IMR-90 (cell line): ENCODE measurements at regions not wholly inside any gene's neighbourhood (a gene's known extent, or its start where the extent isn't known, plus 50 kb on each side); places are given as distances from the start of the nearest gene placed in this dataset.

Source experiments
- ATAC-seq: fragments of 200-7000 bp; cut with Tn5 transposase; 2 replicates; pipeline ENCODE4 v1.9.1; 2020; ENCODE audit warnings: low read depth, mild to moderate bottlenecking, moderate library complexity
- BruUV-seq: library from RNA; stranded (reverse); fragments of 400-500 nt; replicated peaks from 2 replicates; lab custom pipeline; 2021; lab: Mats Ljungman, UMichigan
- CTCF ChIA-PET: fragments of 300-600 bp; formaldehyde crosslinking; extraction: SDS; loops from one replicate; lab custom pipeline; 2021; ENCODE audit warnings: antibody characterized with exemption; lab: Yijun Ruan, JAX
- POLR2A ChIA-PET: fragments of 300-600 bp; sonication (Branson Sonifier 250); formaldehyde crosslinking; loops from one replicate; lab custom pipeline; 2022; ENCODE audit warnings: antibody characterized with exemption; ENCODE audit not compliant: unreplicated experiment; lab: Charles Lee
- DNase-seq: peaks from one replicate; pipeline ENCODE4 v3.0.0; 2013
- H2AFZ ChIP-seq: replicated peaks from 2 replicates; pipeline ENCODE3; 2013; ENCODE audit warnings: low read length, mild to moderate bottlenecking; ENCODE audit not compliant: poor library complexity
- H2AK5ac ChIP-seq: 2 replicates; pipeline ENCODE4 v1.6.1; 2013; ENCODE audit warnings: low read depth, low read length, inconsistent platforms
- H2AK9ac ChIP-seq: replicated peaks from 2 replicates; pipeline ENCODE3; 2013; ENCODE audit warnings: mild to moderate bottlenecking, low read depth, low read length, moderate library complexity; ENCODE audit not compliant: poor library complexity
- H2BK120ac ChIP-seq: 2 replicates; pipeline ENCODE4 v1.6.1; 2013; ENCODE audit warnings: low read depth, low read length, inconsistent platforms
- H2BK15ac ChIP-seq: 3 replicates; pipeline ENCODE4 v1.6.1; 2013; ENCODE audit warnings: low read depth, low read length, inconsistent platforms
- H2BK20ac ChIP-seq: 2 replicates; pipeline ENCODE4 v1.6.1; 2013; ENCODE audit warnings: low read depth, mild to moderate bottlenecking, inconsistent platforms, low read length, moderate library complexity
- H2BK5ac ChIP-seq: 2 replicates; pipeline ENCODE4 v1.6.1; 2013; ENCODE audit warnings: mild to moderate bottlenecking, low read depth, low read length, inconsistent platforms; ENCODE audit not compliant: poor library complexity, severe bottlenecking
- H3K14ac ChIP-seq: replicated peaks from 2 replicates; pipeline ENCODE4 v1.6.1; 2013; ENCODE audit warnings: low read depth, low read length, inconsistent platforms
- H3K18ac ChIP-seq: 2 replicates; pipeline ENCODE4 v1.6.1; 2013; ENCODE audit warnings: low read depth, low read length, control low read depth
- H3K23ac ChIP-seq: 2 replicates; pipeline ENCODE4 v1.6.1; 2013; ENCODE audit warnings: low read depth, low read length, inconsistent platforms
- H3K27ac ChIP-seq: 2 replicates; pipeline ENCODE4 v1.5.1; 2013; ENCODE audit warnings: mild to moderate bottlenecking, control low read depth, low read length; ENCODE audit not compliant: insufficient read depth
- H3K27me3 ChIP-seq: 2 replicates; pipeline ENCODE4 v1.6.1; 2013; ENCODE audit warnings: low read length; ENCODE audit not compliant: control insufficient read depth, insufficient read depth
- H3K36me3 ChIP-seq: 2 replicates; pipeline ENCODE4 v1.6.1; 2013; ENCODE audit warnings: low read length, mixed read lengths; ENCODE audit not compliant: control insufficient read depth, insufficient read depth
- H3K4ac ChIP-seq: 2 replicates; pipeline ENCODE4 v1.6.1; 2013; ENCODE audit warnings: low read depth, low read length, inconsistent platforms
- H3K4me1 ChIP-seq: 2 replicates; pipeline ENCODE4 v1.6.1; 2013; ENCODE audit warnings: low read length, mixed read lengths; ENCODE audit not compliant: control insufficient read depth, insufficient read depth
- H3K4me2 ChIP-seq: 2 replicates; pipeline ENCODE4 v1.6.1; 2013; ENCODE audit warnings: low read depth, mild to moderate bottlenecking, control low read depth, low read length, moderate library complexity
- H3K4me3 ChIP-seq: 2 replicates; pipeline ENCODE4 v1.5.1; 2013; ENCODE audit warnings: low read depth, mild to moderate bottlenecking, control low read depth, low read length, moderate library complexity; ENCODE audit not compliant: insufficient read depth
- H3K56ac ChIP-seq: 2 replicates; pipeline ENCODE4 v1.6.1; 2013; ENCODE audit warnings: low read length, inconsistent platforms; ENCODE audit not compliant: insufficient read depth; ENCODE audit errors: extremely low read depth
- H3K79me1 ChIP-seq, 2 experiments: 2 replicates each; pipeline ENCODE4 v1.6.1; 2013; ENCODE audit warnings: low read length in 2 of 2, inconsistent platforms in 1 of 2, low read depth in 1 of 2
- H3K9ac ChIP-seq: 2 replicates; pipeline ENCODE4 v1.6.1; 2013; ENCODE audit warnings: low read depth, low read length, control low read depth
- H3K9me1 ChIP-seq: 2 replicates; pipeline ENCODE4 v1.6.1; 2013; ENCODE audit warnings: low read length, inconsistent platforms; ENCODE audit not compliant: insufficient read depth
- H3K9me3 ChIP-seq: 2 replicates; pipeline ENCODE4 v1.6.1; 2013; ENCODE audit warnings: low read length; ENCODE audit not compliant: control insufficient read depth, insufficient read depth
- H4K20me1 ChIP-seq: 2 replicates; pipeline ENCODE4 v1.6.1; 2013; ENCODE audit warnings: low read length, inconsistent platforms; ENCODE audit not compliant: insufficient read depth
- H4K5ac ChIP-seq: 2 replicates; pipeline ENCODE4 v1.6.1; 2013; ENCODE audit warnings: mild to moderate bottlenecking, low read depth, low read length, control low read depth
- H4K8ac ChIP-seq, 2 experiments: 2 replicates each; pipeline ENCODE4 v1.6.1; 2013; ENCODE audit warnings: low read depth in 2 of 2, low read length in 2 of 2, control low read depth in 1 of 2, inconsistent platforms in 1 of 2
- H4K91ac ChIP-seq: 2 replicates; pipeline ENCODE4 v1.6.1; 2013; ENCODE audit warnings: low read depth, low read length, inconsistent platforms; ENCODE audit not compliant: insufficient read depth
- BHLHE40 ChIP-seq: fragments of 150-350 bp; IDR thresholded peaks from 2 replicates; pipeline ENCODE4 v1.6.1; 2016; ENCODE audit warnings: mild to moderate bottlenecking, low read depth, low read length
- CEBPB ChIP-seq: IDR thresholded peaks from 2 replicates; pipeline ENCODE4 v1.6.1; 2012; ENCODE audit warnings: low read depth, low read length, improper control_type of control experiment
- CHD1 ChIP-seq: IDR thresholded peaks from 2 replicates; pipeline ENCODE4 v1.6.1; 2012; ENCODE audit warnings: low read depth, low read length, improper control_type of control experiment
- ELK1 ChIP-seq: fragments of 150-350 bp; IDR thresholded peaks from 2 replicates; pipeline ENCODE4 v1.6.1; 2016; ENCODE audit warnings: low read depth, mild to moderate bottlenecking, low read length, moderate library complexity, borderline replicate concordance
- FOS ChIP-seq: fragments of 150-350 bp; IDR thresholded peaks from 2 replicates; pipeline ENCODE4 v1.6.1; 2016; ENCODE audit warnings: low read depth, low read length
- MAFK ChIP-seq: IDR thresholded peaks from 2 replicates; pipeline ENCODE4 v1.6.1; 2012; ENCODE audit warnings: low read depth, low read length, improper control_type of control experiment
- MAZ ChIP-seq: IDR thresholded peaks from 2 replicates; pipeline ENCODE4 v1.6.1; 2012; ENCODE audit warnings: low read depth, mild to moderate bottlenecking, low read length, improper control_type of control experiment, moderate library complexity, borderline replicate concordance
- MXI1 ChIP-seq: IDR thresholded peaks from 2 replicates; pipeline ENCODE4 v1.6.1; 2012; ENCODE audit warnings: low read depth, mild to moderate bottlenecking, low read length, moderate library complexity, borderline replicate concordance
- POLR2A ChIP-seq: IDR thresholded peaks from 2 replicates; pipeline ENCODE4 v1.6.1; 2012; ENCODE audit warnings: mild to moderate bottlenecking, low read depth, low read length
- RAD21 ChIP-seq: IDR thresholded peaks from 2 replicates; pipeline ENCODE4 v1.6.1; 2012; ENCODE audit warnings: low read length, improper control_type of control experiment
- WGBS, 2 experiments: methylation state at CpG; one replicate each; pipeline versions ENCODE4 v1.1.5 to v1.1.7; 2013; ENCODE audit warnings: missing lambda C conversion rate in 2 of 2; ENCODE audit not compliant: insufficient read length in 1 of 2; ENCODE audit errors: extremely low coverage in 2 of 2; 5-methylcytosine and 5-hydroxymethylcytosine counted together
- dilution Hi-C: fragments of 300-500 bp; cut with HindIII; formaldehyde crosslinking; loops from one replicate; pipeline ENCODE4 v1.14.3; 2018; ENCODE audit warnings: low sequenced_read_pairs; ENCODE audit not compliant: unreplicated experiment
- in situ Hi-C: fragments of 300-500 bp; cut with MboI; formaldehyde crosslinking; loops from 3 replicates; pipeline ENCODE4 v1.14.3; 2019; ENCODE audit warnings: low sequenced_read_pairs, inconsistent platforms, mixed read lengths
- intact Hi-C: fragments of 100-400 bp; cut with micrococcal nuclease; formaldehyde crosslinking; loops from 2 replicates; pipeline ENCODE4 v1.10.0; 2022
- TF ChIP-seq, protein P1 (sequence below): fragments of 150-350 bp; IDR thresholded peaks from 2 replicates; pipeline ENCODE4 v1.6.1; 2017; ENCODE audit warnings: mild to moderate bottlenecking, antibody characterized with exemption, low read length, low read depth

DNA sequence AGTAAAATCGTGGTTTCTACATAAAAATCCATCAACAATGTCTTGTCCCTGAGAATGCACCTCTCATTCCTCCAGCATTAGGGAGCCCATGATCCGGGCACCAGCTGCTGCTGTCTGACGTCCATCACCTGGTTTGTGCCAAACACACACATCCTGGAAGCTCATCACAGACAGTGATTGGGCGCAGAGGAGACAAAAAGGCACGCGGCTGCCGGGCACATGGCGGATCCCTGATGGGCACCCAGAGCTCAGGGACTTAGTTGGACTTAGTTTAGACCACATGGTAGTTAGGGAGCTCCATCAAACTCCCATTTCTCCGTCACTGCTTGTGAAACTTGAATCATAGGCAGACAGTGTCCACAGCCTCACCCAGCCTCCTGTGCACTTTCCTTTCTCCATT, 1059.3 kb downstream of the TMEM121 start:
- Histone ChIP-seq H3K27me3 (no peaks in the 10 kb centered on the region), H3K4me1 (no peaks in the 10 kb centered on the region), H2BK15ac (no peak overlapping the region), H3K27ac (no peak overlapping the region), H2AFZ (no peak overlapping the region), H2AK9ac (no peak overlapping the region), H2BK5ac (no peak overlapping the region), H3K36me3 (no peaks in the 10 kb centered on the region), H3K9me1 (no peaks in the 10 kb centered on the region), H3K9me3 (peaks cover 36% of the 10 kb centered on the region), H4K91ac (no peak overlapping the region), H4K8ac (no peak overlapping the region), H3K9ac (no peak overlapping the region), H4K20me1 (no peaks in the 10 kb centered on the region), H3K79me1 (no peaks in the 10 kb centered on the region), H3K56ac (no peak overlapping the region), H3K4ac (no peak overlapping the region), H4K5ac (no peak overlapping the region), H3K23ac (no peak overlapping the region), H3K4me3 (no peak overlapping the region), H3K4me2 (no peak overlapping the region), H2AK5ac (no peak overlapping the region), H3K14ac (no peak overlapping the region), H3K18ac (no peak overlapping the region), H2BK120ac (no peak overlapping the region), H2BK20ac (no peak overlapping the region)
- dilution Hi-C loops (no loop called here), in situ Hi-C loops (no loop called here), intact Hi-C loops (no loop called here)
- DNase-seq (no peak), ATAC-seq (no peak)
- WGBS, 2 experiments, result no CpG with 5 or more reads among the region's 9 CpGs
- ChIA-PET CTCF (no interaction called here), POLR2A (no interaction called here)
- BruUV-seq, result no TSS peak
- TF ChIP-seq MAFK (no peak), BHLHE40 (no peak), CHD1 (no peak), MAZ (no peak), ELK1 (no peak), POLR2A (no peak), FOS (no peak), RAD21 (no peak), MXI1 (no peak), CEBPB (no peak)
- TF ChIP-seq, protein P1, sequence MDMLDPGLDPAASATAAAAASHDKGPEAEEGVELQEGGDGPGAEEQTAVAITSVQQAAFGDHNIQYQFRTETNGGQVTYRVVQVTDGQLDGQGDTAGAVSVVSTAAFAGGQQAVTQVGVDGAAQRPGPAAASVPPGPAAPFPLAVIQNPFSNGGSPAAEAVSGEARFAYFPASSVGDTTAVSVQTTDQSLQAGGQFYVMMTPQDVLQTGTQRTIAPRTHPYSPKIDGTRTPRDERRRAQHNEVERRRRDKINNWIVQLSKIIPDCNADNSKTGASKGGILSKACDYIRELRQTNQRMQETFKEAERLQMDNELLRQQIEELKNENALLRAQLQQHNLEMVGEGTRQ, result no peak
